ENCODE measurements at regions not wholly inside any gene's neighbourhood (a gene's known extent, or its start where the extent isn't known, plus 50 kb on each side); places are given as distances from the start of the nearest gene placed in this dataset.
A peak's percentile ranks its signal among the peaks of the same experiment; 100 is the strongest.
"Not testable (repeated sequence)": the region's sequence is repeated elsewhere in the genome, so short reads cannot be mapped to it uniquely, and the experiment has no call there.

- DNase-seq: no peak
Observed at GRCh38 chrX:45524805-45525204, 324.1 kb upstream of the DIPK2B start.

GRCh38 chrX:45524296-45524695 is 323.6 kb upstream of the DIPK2B start:
- DNase-seq: no peak

GRCh38 chrX:45518552-45518951 is 317.9 kb upstream of the DIPK2B start:
- no peak for DNase-seq

- DNase-seq: no peak
Observed at GRCh38 chrX:45517090-45517973, 316.7 kb upstream of the DIPK2B start.

- peak; percentile 70 for DNase-seq
Observed at GRCh38 chrX:45515262-45516215, 314.9 kb upstream of the DIPK2B start.

- peak; percentile 4 for DNase-seq
Observed at GRCh38 chrX:45513042-45513441, 312.4 kb upstream of the DIPK2B start.

- no peak for DNase-seq
Observed at GRCh38 chrX:45508454-45508853, 307.8 kb upstream of the DIPK2B start.

- DNase-seq: no peak
Observed at GRCh38 chrX:45506149-45506730, 305.6 kb upstream of the DIPK2B start.

- DNase-seq: no peak
Observed at GRCh38 chrX:45505214-45505613, 304.5 kb upstream of the DIPK2B start.

GRCh38 chrX:45503787-45504362 is 303.2 kb upstream of the DIPK2B start:
- not testable (repeated sequence) for DNase-seq

GRCh38 chrX:45502396-45502795 is 301.7 kb upstream of the DIPK2B start:
- DNase-seq: no peak

GRCh38 chrX:45497290-45497689 is 296.6 kb upstream of the DIPK2B start:
- no peak for DNase-seq

GRCh38 chrX:45485719-45486118 is 285.0 kb upstream of the DIPK2B start:
- DNase-seq: no peak

- no peak for DNase-seq
Observed at GRCh38 chrX:45479835-45480422, 279.3 kb upstream of the DIPK2B start.

- DNase-seq: no peak
Observed at GRCh38 chrX:45479196-45479834, 278.6 kb upstream of the DIPK2B start.

GRCh38 chrX:45472968-45473367 is 272.3 kb upstream of the DIPK2B start:
- no peak for DNase-seq

- DNase-seq: not testable (repeated sequence)
Observed at GRCh38 chrX:45467537-45467936, 266.9 kb upstream of the DIPK2B start.

GRCh38 chrX:45455732-45456131 is 255.1 kb upstream of the DIPK2B start:
- not testable (repeated sequence) for DNase-seq

GRCh38 chrX:45454290-45454689 is 253.6 kb upstream of the DIPK2B start:
- DNase-seq: no peak

GRCh38 chrX:45449982-45450381 is 249.3 kb upstream of the DIPK2B start:
- no peak for DNase-seq

GRCh38 chrX:45447995-45448394 is 247.3 kb upstream of the DIPK2B start:
- no peak for DNase-seq

- DNase-seq: no peak
Observed at GRCh38 chrX:45447331-45447730, 246.7 kb upstream of the DIPK2B start.

All from hematopoietic multipotent progenitor cell treated with erythropoietin and hydrocortisone succinate and interleukin-3 and kit ligand, for 4 days (in vitro differentiated cells).